Endothelial cell of umbilical vein (primary cell): ENCODE measurements at regions not wholly inside any gene's neighbourhood (a gene's known extent, or its start where the extent isn't known, plus 50 kb on each side); places are given as distances from the start of the nearest gene placed in this dataset.
"Not testable (repeated sequence)": the region's sequence is repeated elsewhere in the genome, so short reads cannot be mapped to it uniquely, and the experiment has no call there.

Source experiments
- BruUV-seq: library from RNA; stranded (reverse); fragments of 400-500 nt; replicated peaks from 2 replicates; lab custom pipeline; 2021; lab: Mats Ljungman, UMichigan
- CTCF ChIA-PET: fragments of 300-600, 350-600 bp; sonication (Branson Sonifier 250); formaldehyde crosslinking; loops from one replicate; lab custom pipeline; 2021; ENCODE audit warnings: antibody characterized with exemption, inconsistent platforms; lab: Charles Lee
- POLR2A ChIA-PET: fragments of 300-600, 350-600 bp; sonication (Branson Sonifier 250); formaldehyde crosslinking; loops from one replicate; lab custom pipeline; 2021; ENCODE audit warnings: antibody characterized with exemption, inconsistent platforms; lab: Charles Lee
- DNase-seq: peaks from one replicate; pipeline ENCODE4 v3.0.0-alpha.2; 2011; ENCODE audit warnings: low read depth, low spot score
- FAIRE-seq: peaks from 2 replicates; lab custom pipeline; 2011; peaks lifted over from hg19 to GRCh38; lab: Jason Lieb, UNC
- H2AFZ ChIP-seq: 2 replicates; pipeline ENCODE4 v1.6.0; 2012; ENCODE audit warnings: low read depth, low read length, control low read depth, inconsistent platforms
- H3K27ac ChIP-seq: 2 replicates; pipeline ENCODE4 v1.5.1; 2011; ENCODE audit warnings: low read depth, mild to moderate bottlenecking, control low read depth, low read length, moderate library complexity; ENCODE audit not compliant: insufficient read depth
- H3K27me3 ChIP-seq, 2 experiments: 2 replicates each; pipeline versions ENCODE4 v1.6.0 to v1.6.1; 2011; ENCODE audit warnings: low read length in 2 of 2, mixed read lengths in 1 of 2; ENCODE audit not compliant: control insufficient read depth in 2 of 2, insufficient read depth in 2 of 2
- H3K36me3 ChIP-seq, 2 experiments: 2 replicates in 1 of 2; 3 replicates in 1 of 2; pipeline ENCODE4 v1.5.1; 2011; ENCODE audit warnings: low read length in 2 of 2, mild to moderate bottlenecking in 1 of 2, moderate library complexity in 1 of 2; ENCODE audit not compliant: control insufficient read depth in 2 of 2, insufficient read depth in 2 of 2; ENCODE audit errors: extremely low read depth in 1 of 2
- H3K4me1 ChIP-seq: 3 replicates; pipeline ENCODE4 v1.5.1; 2011; ENCODE audit warnings: mild to moderate bottlenecking, low read length; ENCODE audit not compliant: control insufficient read depth, insufficient read depth; ENCODE audit errors: extremely low read depth
- H3K4me2 ChIP-seq: 2 replicates; pipeline ENCODE4 v1.6.1; 2011; ENCODE audit warnings: low read length, control low read depth, mixed read lengths; ENCODE audit not compliant: insufficient read depth
- H3K4me3 ChIP-seq, 3 experiments: fragments of 200-600 bp in 1 of 3; sonication (generic), shearing (Covaris generic) in 1 of 3; replicated peaks in 1 of 3; 2 replicates each; pipeline ENCODE4 v1.5.1; 2011 to 2016; ENCODE audit warnings: control low read depth in 3 of 3, low read length in 3 of 3, mild to moderate bottlenecking in 2 of 3, inconsistent platforms in 1 of 3, low read depth in 1 of 3, moderate library complexity in 1 of 3; ENCODE audit not compliant: insufficient read depth in 1 of 3
- H3K79me2 ChIP-seq: 2 replicates; pipeline ENCODE4 v1.6.0; 2012; ENCODE audit warnings: low read length, inconsistent platforms; ENCODE audit not compliant: control insufficient read depth, insufficient read depth
- H3K9ac ChIP-seq: replicated peaks from 2 replicates; pipeline ENCODE3; 2011; ENCODE audit warnings: low read length, control low read depth; ENCODE audit not compliant: insufficient read depth; ENCODE audit errors: extremely low read depth
- H3K9me1 ChIP-seq: replicated peaks from 3 replicates; pipeline ENCODE4 v1.6.0; 2011; ENCODE audit warnings: mild to moderate bottlenecking, low read length; ENCODE audit not compliant: control insufficient read depth, insufficient read depth; ENCODE audit errors: extremely low read depth
- H3K9me3 ChIP-seq: replicated peaks from 2 replicates; pipeline ENCODE4 v1.5.1; 2012; ENCODE audit warnings: low read length, inconsistent platforms; ENCODE audit not compliant: control insufficient read depth, insufficient read depth
- H4K20me1 ChIP-seq: replicated peaks from 2 replicates; pipeline ENCODE3; 2011; ENCODE audit warnings: mild to moderate bottlenecking, low read length; ENCODE audit not compliant: control insufficient read depth, insufficient read depth; ENCODE audit errors: extremely low read depth
- CTCF ChIP-seq, 2 donors: IDR thresholded peaks; 1 replicate in 1 of 2; 2 replicates in 1 of 2; pipeline ENCODE4 v1.5.1; 2011; ENCODE audit warnings: low read length in 2 of 2, mild to moderate bottlenecking in 2 of 2, moderate library complexity in 2 of 2, control low read depth in 1 of 2, inconsistent platforms in 1 of 2, low read depth in 1 of 2; ENCODE audit not compliant: insufficient read depth in 1 of 2; ENCODE audit errors: extremely low read depth in 1 of 2
- EZH2 ChIP-seq: IDR thresholded peaks from 2 replicates; pipeline ENCODE4 v1.6.1; 2012; ENCODE audit warnings: borderline replicate concordance, low read depth, mild to moderate bottlenecking, moderate library complexity, low read length, inconsistent platforms; ENCODE audit not compliant: severe bottlenecking
- FOS ChIP-seq: IDR thresholded peaks from 2 replicates; pipeline ENCODE4 v1.6.1; 2011; ENCODE audit warnings: mild to moderate bottlenecking, low read length, moderate library complexity, borderline replicate concordance; ENCODE audit not compliant: insufficient read depth
- GATA2 ChIP-seq: IDR thresholded peaks from 2 replicates; pipeline ENCODE4 v1.7.0; 2011; ENCODE audit warnings: low read depth, mild to moderate bottlenecking, moderate library complexity, mixed read lengths, low read length; ENCODE audit not compliant: insufficient read length, insufficient read depth
- JUN ChIP-seq: IDR thresholded peaks from 2 replicates; pipeline ENCODE4 v1.6.1; 2011; ENCODE audit warnings: borderline replicate concordance, low read depth; ENCODE audit not compliant: insufficient read length, insufficient read depth
- MAX ChIP-seq: IDR thresholded peaks from 2 replicates; pipeline ENCODE4 v1.6.1; 2011; ENCODE audit not compliant: insufficient read depth, insufficient read length
- MYC ChIP-seq: IDR thresholded peaks from one replicate; pipeline ENCODE4 v1.6.1; 2011; ENCODE audit warnings: mild to moderate bottlenecking, low read depth, low read length
- POLR2A ChIP-seq: IDR thresholded peaks from 2 replicates; pipeline ENCODE4 v1.6.1; 2012; ENCODE audit warnings: low read depth, mild to moderate bottlenecking, control low read depth, low read length
- POLR2AphosphoS5 ChIP-seq: IDR thresholded peaks from 2 replicates; pipeline ENCODE4 v1.6.1; 2012; ENCODE audit warnings: low read depth, mild to moderate bottlenecking, control low read depth, low read length, moderate library complexity; ENCODE audit not compliant: insufficient read depth
- dilution Hi-C: fragments of 300-500 bp; cut with MboI; formaldehyde crosslinking; loops from one replicate; pipeline ENCODE4 v1.15.0; 2019; ENCODE audit warnings: low sequenced_read_pairs; ENCODE audit not compliant: extremely low pct_ligation_motif_present
- intact Hi-C: fragments of 100-400 bp; cut with micrococcal nuclease; formaldehyde crosslinking; loops from one replicate; pipeline ENCODE4 v1.10.0; 2022

GRCh38 chr6:6074190-6074589, 67.5 kb upstream of the NRN1 start:
- Histone ChIP-seq H4K20me1 (no peaks in the 10 kb centered on the region), H3K79me2 (no peaks in the 10 kb centered on the region), H3K4me2 (no peak overlapping the region), H3K9ac (no peak overlapping the region), H3K4me3 (no peak overlapping the region), H3K9me1 (no peaks in the 10 kb centered on the region), H3K4me1 (no peaks in the 10 kb centered on the region), H3K9me3 (no peaks in the 10 kb centered on the region), H3K36me3 (no peaks in the 10 kb centered on the region), H2AFZ (no peak overlapping the region), H3K27me3 (no peaks in the 10 kb centered on the region), H3K27ac (no peak overlapping the region)
- BruUV-seq = no TSS peak
- intact Hi-C loops (no loop called here), dilution Hi-C loops (no loop called here)
- DNase-seq (no peak), FAIRE-seq (no peak)
- POLR2A ChIA-PET = no interaction called here
- TF ChIP-seq POLR2A (no peak), CTCF (IDR thresholded peaks at IDR 0.05; ENCODE audit: extremely low read depth in 1 of 2, insufficient read depth in 1 of 2, low read depth in 1 of 2, low read length in 2 of 2) (no peak), GATA2 (no peak), EZH2 (no peak), FOS (no peak), MAX (no peak), JUN (no peak), MYC (no peak), POLR2AphosphoS5 (no peak)
- CTCF ChIA-PET = no interaction called here

GRCh38 chr6:6068157-6068556, 61.4 kb upstream of the NRN1 start:
- H3K36me3 ChIP-seq, dilution Hi-C loops, H3K9ac ChIP-seq, H3K4me1 ChIP-seq, H3K27me3 ChIP-seq, intact Hi-C loops, H4K20me1 ChIP-seq, H3K9me1 ChIP-seq, POLR2A ChIA-PET, H3K79me2 ChIP-seq, CTCF ChIA-PET, H3K4me3 ChIP-seq, H3K9me3 ChIP-seq, FAIRE-seq, BruUV-seq, H3K27ac ChIP-seq, DNase-seq, H2AFZ ChIP-seq, H3K4me2 ChIP-seq: not testable (repeated sequence)
